AG09309 (cell line): ENCODE measurements at regions not wholly inside any gene's neighbourhood (a gene's known extent, or its start where the extent isn't known, plus 50 kb on each side); places are given as distances from the start of the nearest gene placed in this dataset.

Experiments used
- DNase-seq: peaks from one replicate; pipeline ENCODE4 v3.0.0-alpha.2; 2010; ENCODE audit warnings: low read depth
- H3K4me3 ChIP-seq: 2 replicates; pipeline ENCODE4 v1.5.1; 2011; ENCODE audit warnings: mild to moderate bottlenecking, low read depth, low read length, moderate library complexity; ENCODE audit not compliant: control insufficient read depth
- CTCF ChIP-seq: IDR thresholded peaks from 2 replicates; pipeline ENCODE4 v1.5.1; 2011; ENCODE audit warnings: mild to moderate bottlenecking, low read depth, low read length, inconsistent platforms; ENCODE audit not compliant: insufficient read depth, control insufficient read depth; ENCODE audit errors: missing control alignments

- no peak for DNase-seq
- no peak overlapping the region for H3K4me3 ChIP-seq
- TF ChIP-seq CTCF: no peak
These were observed 477.9 kb downstream of the LMO4 start for GRCh38 chr1:87806379-87807094.

- H3K4me3 ChIP-seq: no peak overlapping the region
- no peak for DNase-seq
- no peak for TF ChIP-seq CTCF
These were observed 481.5 kb downstream of the LMO4 start for GRCh38 chr1:87810166-87810565.

GRCh38 chr1:87812871-87813577 is 484.3 kb downstream of the LMO4 start:
- no peak for DNase-seq
- H3K4me3 ChIP-seq: no peak overlapping the region
- no peak for TF ChIP-seq CTCF

GRCh38 chr1:87814573-87814972 is 485.9 kb downstream of the LMO4 start:
- no peak for TF ChIP-seq CTCF
- DNase-seq: no peak
- no peak overlapping the region for H3K4me3 ChIP-seq

GRCh38 chr1:87816646-87817045 is 488.0 kb downstream of the LMO4 start:
- no peak overlapping the region for H3K4me3 ChIP-seq
- DNase-seq: no peak
- no peak for TF ChIP-seq CTCF

- TF ChIP-seq CTCF: no peak
- no peak overlapping the region for H3K4me3 ChIP-seq
- DNase-seq: no peak
These were observed 492.1 kb downstream of the LMO4 start for GRCh38 chr1:87820668-87821334.
